Upper lobe of right lung (tissue), 1 donor: ENCODE measurements at regions not wholly inside any gene's neighbourhood (a gene's known extent, or its start where the extent isn't known, plus 50 kb on each side); places are given as distances from the start of the nearest gene placed in this dataset.

Experiments
- ATAC-seq: fragments of 200-7000 bp; cut with Tn5 transposase; one replicate; pipeline ENCODE4 v1.9.1; 2020; ENCODE audit warnings: mild to moderate bottlenecking, moderate library complexity
- DNase-seq: peaks from one replicate; pipeline ENCODE4 v3.0.0-alpha.2; 2020
- H3K27ac ChIP-seq: fragments of 200-600 bp; one replicate; pipeline ENCODE4 v1.8.0; 2022
- H3K27me3 ChIP-seq: fragments of 200-600 bp; one replicate; pipeline ENCODE4 v1.8.0; 2022; ENCODE audit warnings: mild to moderate bottlenecking
- H3K36me3 ChIP-seq: fragments of 200-600 bp; one replicate; pipeline ENCODE4 v1.8.0; 2022
- H3K4me1 ChIP-seq: fragments of 200-600 bp; one replicate; pipeline ENCODE4 v1.8.0; 2022
- H3K4me3 ChIP-seq: fragments of 200-600 bp; one replicate; pipeline ENCODE4 v1.8.0; 2022; ENCODE audit warnings: mild to moderate bottlenecking
- H3K9me3 ChIP-seq: fragments of 200-600 bp; one replicate; pipeline ENCODE4 v1.8.0; 2022
- CTCF ChIP-seq: fragments of 200-600 bp; IDR thresholded peaks from one replicate; pipeline ENCODE4 v1.8.0; 2022; ENCODE audit warnings: antibody characterized with exemption
- intact Hi-C: fragments of 100-400 bp; cut with DNase I; formaldehyde crosslinking; loops from one replicate; pipeline ENCODE4 v1.11.0; 2022
- donor health status: DM: no; HTN: yes; CAD: no; lungs with severe emphysema.

- no peaks in the 10 kb centered on the region for H3K27me3 ChIP-seq
- no peaks in the 10 kb centered on the region for H3K36me3 ChIP-seq
- no peaks in the 10 kb centered on the region for H3K9me3 ChIP-seq
- no peak for DNase-seq
- no peak overlapping the region for H3K27ac ChIP-seq
- no peaks in the 10 kb centered on the region for H3K4me1 ChIP-seq
- no peak for TF ChIP-seq CTCF
- H3K4me3 ChIP-seq = no peak overlapping the region
- no peak for ATAC-seq
- intact Hi-C loops = no loop called here
These were observed 81.5 kb upstream of the DAZL start for GRCh38 chr3:16686679-16687078.

- DNase-seq = no peak
- Histone ChIP-seq H3K4me3 (no peak overlapping the region), H3K9me3 (no peaks in the 10 kb centered on the region), H3K27me3 (no peaks in the 10 kb centered on the region), H3K4me1 (no peaks in the 10 kb centered on the region), H3K27ac (no peak overlapping the region), H3K36me3 (no peaks in the 10 kb centered on the region)
- no peak for ATAC-seq
- TF ChIP-seq CTCF = no peak
- intact Hi-C loops = no loop called here
These were observed 82.0 kb upstream of the DAZL start for GRCh38 chr3:16687221-16687620.

GRCh38 chr3:16692486-16693344, 87.5 kb upstream of the DAZL start:
- H3K4me1 ChIP-seq = no peaks in the 10 kb centered on the region
- H3K36me3 ChIP-seq = no peaks in the 10 kb centered on the region
- no peaks in the 10 kb centered on the region for H3K9me3 ChIP-seq
- H3K4me3 ChIP-seq = no peak overlapping the region
- H3K27me3 ChIP-seq = no peaks in the 10 kb centered on the region
- no peak for TF ChIP-seq CTCF
- DNase-seq (no peak), ATAC-seq (no peak)
- no peak overlapping the region for H3K27ac ChIP-seq
- intact Hi-C loops = no loop called here

GRCh38 chr3:16693820-16694219, 88.6 kb upstream of the DAZL start:
- intact Hi-C loops = no loop called here

GRCh38 chr3:16695710-16696109, 90.5 kb upstream of the DAZL start:
- Histone ChIP-seq H3K9me3 (no peaks in the 10 kb centered on the region), H3K27ac (no peak overlapping the region), H3K27me3 (no peaks in the 10 kb centered on the region), H3K36me3 (no peaks in the 10 kb centered on the region), H3K4me1 (no peaks in the 10 kb centered on the region), H3K4me3 (no peak overlapping the region)
- TF ChIP-seq CTCF = no peak
- ATAC-seq (no peak), DNase-seq (no peak)
- intact Hi-C loops = no loop called here

More at GRCh38 chr3:16693820-16694219, 88.6 kb upstream of the DAZL start:
- no peak overlapping the region for H3K4me3 ChIP-seq
- TF ChIP-seq CTCF = no peak
- DNase-seq = no peak
- H3K27ac ChIP-seq = no peak overlapping the region
- no peaks in the 10 kb centered on the region for H3K9me3 ChIP-seq
- H3K36me3 ChIP-seq = no peaks in the 10 kb centered on the region
- ATAC-seq = no peak
- H3K4me1 ChIP-seq = no peaks in the 10 kb centered on the region
- H3K27me3 ChIP-seq = no peaks in the 10 kb centered on the region
